H1 (cell line): ENCODE measurements at regions not wholly inside any gene's neighbourhood (a gene's known extent, or its start where the extent isn't known, plus 50 kb on each side); places are given as distances from the start of the nearest gene placed in this dataset.

Experiments used
- BRCA1 ChIP-seq: IDR thresholded peaks from 2 replicates; pipeline ENCODE4 v1.6.1; 2012; ENCODE audit warnings: low read depth, low read length, improper control_type of control experiment
- CHD2 ChIP-seq: IDR thresholded peaks from 2 replicates; pipeline ENCODE4 v1.6.1; 2012; ENCODE audit warnings: low read length, improper control_type of control experiment
- EP300 ChIP-seq, 2 experiments: IDR thresholded peaks; 1 replicate in 1 of 2; 2 replicates in 1 of 2; pipeline ENCODE4 v1.6.1; 2011 to 2012; ENCODE audit warnings: low read depth in 2 of 2, low read length in 2 of 2, mild to moderate bottlenecking in 2 of 2, borderline replicate concordance in 1 of 2, inconsistent platforms in 1 of 2, moderate library complexity in 1 of 2
- MAFK ChIP-seq: IDR thresholded peaks from 2 replicates; pipeline ENCODE4 v1.6.1; 2012; ENCODE audit warnings: low read depth, mild to moderate bottlenecking, improper control_type of control experiment, low read length
- POLR2A ChIP-seq, 2 experiments: IDR thresholded peaks; 1 replicate in 1 of 2; 2 replicates in 1 of 2; pipeline ENCODE4 v1.6.1; 2011; ENCODE audit warnings: low read depth in 2 of 2, low read length in 2 of 2, mild to moderate bottlenecking in 2 of 2; ENCODE audit errors: control extremely low read depth in 1 of 2
- POLR2AphosphoS5 ChIP-seq: IDR thresholded peaks from 2 replicates; pipeline ENCODE4 v1.6.1; 2011; ENCODE audit warnings: low read depth, low read length
- TEAD4 ChIP-seq: IDR thresholded peaks from 2 replicates; pipeline ENCODE4 v1.6.1; 2012; ENCODE audit warnings: low read depth, low read length, inconsistent platforms, mixed read lengths

- TF ChIP-seq EP300 (IDR thresholded peaks at IDR 0.05; ENCODE audit: borderline replicate concordance in 1 of 2, low read depth in 2 of 2, low read length in 2 of 2) (no peak), POLR2AphosphoS5 (no peak), MAFK (no peak), CHD2 (no peak), POLR2A (IDR thresholded peaks at IDR 0.05; ENCODE audit: control extremely low read depth in 1 of 2, low read depth in 2 of 2, low read length in 2 of 2) (no peak), TEAD4 (no peak), BRCA1 (no peak)
These were observed 335.1 kb downstream of the LTN1 start for GRCh38 chr21:28657566-28657965.
